Spleen (tissue), 11 donors: ENCODE measurements at regions not wholly inside any gene's neighbourhood (a gene's known extent, or its start where the extent isn't known, plus 50 kb on each side); places are given as distances from the start of the nearest gene placed in this dataset.

Source experiments
- DNase-seq: peaks from one replicate; pipeline ENCODE4 v3.0.0-alpha.2; 2020
- H3K27ac ChIP-seq, 8 donors: fragments of 200-600 bp; sonication (generic) in 7 of 8; 1 replicate in 4 of 8; 2 replicates in 4 of 8; pipeline versions ENCODE4 v1.5.0 to v1.8.0; 2016 to 2021; ENCODE audit warnings: inconsistent platforms in 4 of 8, mild to moderate bottlenecking in 4 of 8, moderate library complexity in 1 of 8
- H3K27me3 ChIP-seq, 7 donors: fragments of 200-600 bp; sonication (generic) in 6 of 7; replicated peaks in 1 of 7; 1 replicate in 4 of 7; 2 replicates in 3 of 7; pipeline versions ENCODE4 v1.5.0 to v1.8.0; 2016 to 2021; ENCODE audit warnings: inconsistent platforms in 3 of 7, mild to moderate bottlenecking in 1 of 7
- H3K36me3 ChIP-seq, 6 donors: fragments of 200-600 bp; sonication (generic) in 5 of 6; 1 replicate in 4 of 6; 2 replicates in 2 of 6; pipeline versions ENCODE4 v1.5.0 to v1.8.0; 2016 to 2021; ENCODE audit warnings: inconsistent platforms in 2 of 6
- H3K4me1 ChIP-seq, 6 donors: fragments of 200-600 bp; sonication (generic) in 5 of 6; 1 replicate in 3 of 6; 2 replicates in 3 of 6; pipeline versions ENCODE4 v1.5.0 to v1.8.0; 2016 to 2021; ENCODE audit warnings: inconsistent platforms in 3 of 6
- H3K4me3 ChIP-seq, 8 donors: fragments of 200-600 bp; sonication (generic) in 7 of 8; 1 replicate in 4 of 8; 2 replicates in 4 of 8; pipeline versions ENCODE4 v1.5.0 to v1.8.0; 2016 to 2021; ENCODE audit warnings: inconsistent platforms in 4 of 8, mild to moderate bottlenecking in 4 of 8, moderate library complexity in 2 of 8
- H3K9me3 ChIP-seq, 8 donors: fragments of 200-600 bp; sonication (generic) in 7 of 8; 1 replicate in 4 of 8; 2 replicates in 4 of 8; pipeline versions ENCODE4 v1.5.0 to v1.8.0; 2016 to 2021; ENCODE audit warnings: inconsistent platforms in 4 of 8
- CTCF ChIP-seq, 11 experiments: fragments of 200-600 bp in 7 of 11; fragments of 450-650 bp in 4 of 11; sonication (generic) in 4 of 11; IDR thresholded peaks in 8 of 11; conservative IDR thresholded peaks in 3 of 11; 1 replicate in 7 of 11; 2 replicates in 4 of 11; pipeline versions ENCODE4 v1.4.0 to v1.8.0; 2016 to 2021; ENCODE audit warnings: antibody characterized with exemption in 11 of 11, inconsistent platforms in 4 of 11, mild to moderate bottlenecking in 1 of 11
- POLR2A ChIP-seq, 3 donors: fragments of 450-650 bp; IDR thresholded peaks; one replicate each; pipeline ENCODE4 v1.5.1; 2017; ENCODE audit warnings: antibody characterized with exemption in 3 of 3, mild to moderate bottlenecking in 1 of 3
- POLR2AphosphoS5 ChIP-seq, 3 donors: sonication (generic); formaldehyde crosslinking; IDR thresholded peaks; one replicate each; pipeline ENCODE4 v1.5.1; 2017; ENCODE audit warnings: antibody characterized with exemption in 3 of 3
- WGBS, 5 donors: extraction: QIAGEN DNeasy Blood & Tissue Kit in 3 of 5; methylation state at CpG; one replicate each; pipeline versions ENCODE4 v1.1.5 to v1.1.7; 2013 to 2018; 5-methylcytosine and 5-hydroxymethylcytosine counted together
- intact Hi-C: fragments of 100-400 bp; cut with DNase I; formaldehyde crosslinking; loops from one replicate; pipeline ENCODE4 v1.15.0; 2023; ENCODE audit warnings: low total_unique reads
- donor health status: healthy with polysubstance abuse.
- donor health status: DM: no; HTN: no; CAD: no; lungs with moderate emphysema.
- donor health status: DM: no; HTN: no; CAD: no.
- donor health status: Bipolar disorder and iron deficiency.
- donor health status: healthy.
- donor health status: DM: no; HTN: no; CAD: no.
- donor health status: DM: yes; HTN: yes; CAD: no.

GRCh38 chr10:131439705-131440104, 128.2 kb upstream of the TCERG1L start:
- no peak overlapping the region for H3K27ac ChIP-seq
- WGBS, 5 donors = 69 to 78% (median 74%) methylated on average over 6 of the region's 6 CpGs
- peaks cover 0 to 30% (median 3%) of the 10 kb centered on the region in 7 donors for H3K27me3 ChIP-seq
- no peaks in the 10 kb centered on the region for H3K9me3 ChIP-seq
- H3K36me3 ChIP-seq = no peaks in the 10 kb centered on the region
- no peaks in the 10 kb centered on the region for H3K4me1 ChIP-seq
- no peak for DNase-seq
- intact Hi-C loops = no loop called here
- no peak overlapping the region for H3K4me3 ChIP-seq
- TF ChIP-seq POLR2A (IDR thresholded peaks at IDR 0.05) = no peak
- TF ChIP-seq CTCF (IDR thresholded peaks at IDR 0.05 in 8 of 11, conservative IDR thresholded peaks at IDR 0.05 in 3 of 11) = no peak
- TF ChIP-seq POLR2AphosphoS5 (IDR thresholded peaks at IDR 0.05) = no peak

GRCh38 chr10:131440405-131441360, 129.2 kb upstream of the TCERG1L start:
- H3K27me3 ChIP-seq = peaks cover 0 to 30% (median 3%) of the 10 kb centered on the region in 7 donors
- WGBS, 5 donors = 70 to 86% (median 74%) methylated on average over 16 to 33 of the region's 33 CpGs
- TF ChIP-seq CTCF (IDR thresholded peaks at IDR 0.05 in 8 of 11, conservative IDR thresholded peaks at IDR 0.05 in 3 of 11) (no peak), POLR2AphosphoS5 (IDR thresholded peaks at IDR 0.05) (no peak), POLR2A (IDR thresholded peaks at IDR 0.05) (no peak)
- H3K36me3 ChIP-seq = no peaks in the 10 kb centered on the region
- no peaks in the 10 kb centered on the region for H3K9me3 ChIP-seq
- intact Hi-C loops = no loop called here
- no peaks in the 10 kb centered on the region for H3K4me1 ChIP-seq
- no peak overlapping the region for H3K27ac ChIP-seq
- H3K4me3 ChIP-seq = no peak overlapping the region
- DNase-seq = no peak

- no peak for DNase-seq
- intact Hi-C loops = no loop called here
- WGBS, 5 donors = 68 to 80% (median 72%) methylated on average over 8 of the region's 8 CpGs
These were observed 130.8 kb upstream of the TCERG1L start for GRCh38 chr10:131442271-131442670.

More at GRCh38 chr10:131442271-131442670, 130.8 kb upstream of the TCERG1L start:
- Histone ChIP-seq H3K36me3 (no peaks in the 10 kb centered on the region), H3K27me3 (peaks cover 0 to 30% (median 3%) of the 10 kb centered on the region in 7 donors), H3K9me3 (no peaks in the 10 kb centered on the region), H3K4me1 (no peaks in the 10 kb centered on the region), H3K27ac (no peak overlapping the region), H3K4me3 (no peak overlapping the region)
- TF ChIP-seq POLR2AphosphoS5 (IDR thresholded peaks at IDR 0.05) (no peak), CTCF (IDR thresholded peaks at IDR 0.05 in 8 of 11, conservative IDR thresholded peaks at IDR 0.05 in 3 of 11) (no peak), POLR2A (IDR thresholded peaks at IDR 0.05) (no peak)
